ENCODE measurements at regions not wholly inside any gene's neighbourhood (a gene's known extent, or its start where the extent isn't known, plus 50 kb on each side); places are given as distances from the start of the nearest gene placed in this dataset.
"Not testable (repeated sequence)": the region's sequence is repeated elsewhere in the genome, so short reads cannot be mapped to it uniquely, and the experiment has no call there.

GRCh38 chr2:87199228-87199627 is 177.6 kb upstream of the PLGLB1 start:
- H3K4me1 ChIP-seq (ENCODE audit: insufficient read depth); H3F3A ChIP-seq (ENCODE audit: insufficient read depth); H3K9ac ChIP-seq; H3K4me2 ChIP-seq (ENCODE audit: unreplicated experiment); H3K4me3 ChIP-seq; in situ Hi-C loops (cut with MboI); H3K27ac ChIP-seq; H4K20me1 ChIP-seq (ENCODE audit: insufficient read depth); H2AFZ ChIP-seq; H3K27me3 ChIP-seq (replicated peaks; ENCODE audit: insufficient read depth); H3K9me3 ChIP-seq (ENCODE audit: low read depth); H3K9me2 ChIP-seq (ENCODE audit: insufficient read depth); DNase-seq; H3K79me2 ChIP-seq (ENCODE audit: insufficient read depth); H3K36me3 ChIP-seq (ENCODE audit: low read depth): not testable (repeated sequence)
- 98 to 100% methylated on average over 3 of the region's 9 CpGs for WGBS, 2 experiments (ENCODE audit: low coverage in 1 of 2, low lambda C conversion rate in 2 of 2, missing lambda C conversion rate in 2 of 2)

DNA sequence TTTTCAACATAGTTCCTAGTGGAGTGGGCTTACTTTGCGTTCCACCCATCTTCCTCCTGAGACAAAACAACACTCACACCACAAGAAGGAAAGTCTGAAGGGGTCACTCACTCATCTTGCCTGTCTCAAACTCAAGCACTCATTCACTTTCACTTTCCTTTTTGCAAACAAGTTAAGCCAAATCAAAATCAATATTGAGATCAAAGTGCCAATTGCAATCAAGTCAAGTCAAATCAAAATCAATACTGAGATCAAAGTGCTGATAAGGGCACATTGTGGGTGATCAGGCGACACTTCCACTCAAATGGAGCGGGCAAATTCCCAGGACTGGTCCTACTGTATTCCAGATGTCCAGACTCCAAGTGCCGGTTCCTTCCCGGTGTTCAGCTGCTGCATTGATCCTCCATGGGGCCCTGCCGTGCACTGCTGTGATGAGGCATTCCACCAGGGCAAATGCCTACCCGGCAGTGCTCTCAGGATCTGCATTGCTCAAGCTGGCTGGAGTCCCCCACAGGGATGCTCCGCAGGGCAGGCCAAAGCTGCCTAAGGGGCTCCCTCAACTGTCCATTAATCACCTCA is 183.0 kb upstream of the PLGLB1 start:
- H3K9ac ChIP-seq; H3K36me3 ChIP-seq (ENCODE audit: low read depth); DNase-seq; H3K4me3 ChIP-seq; H3K9me2 ChIP-seq (ENCODE audit: insufficient read depth); H3K27ac ChIP-seq; in situ Hi-C loops (cut with MboI); H3F3A ChIP-seq (ENCODE audit: insufficient read depth); H3K4me1 ChIP-seq (ENCODE audit: insufficient read depth); H2AFZ ChIP-seq; H4K20me1 ChIP-seq (ENCODE audit: insufficient read depth); H3K4me2 ChIP-seq (ENCODE audit: unreplicated experiment); H3K9me3 ChIP-seq (ENCODE audit: low read depth); H3K27me3 ChIP-seq (replicated peaks; ENCODE audit: insufficient read depth); H3K79me2 ChIP-seq (ENCODE audit: insufficient read depth): not testable (repeated sequence)
- WGBS, 2 experiments (ENCODE audit: low coverage in 1 of 2, low lambda C conversion rate in 2 of 2, missing lambda C conversion rate in 2 of 2) = 17 to 44% methylated on average over 2 to 3 of the region's 8 CpGs

- H2AFZ ChIP-seq; in situ Hi-C loops (cut with MboI); H4K20me1 ChIP-seq (ENCODE audit: insufficient read depth); H3K4me2 ChIP-seq (ENCODE audit: unreplicated experiment); H3K79me2 ChIP-seq (ENCODE audit: insufficient read depth); H3K9ac ChIP-seq; H3K27me3 ChIP-seq (replicated peaks; ENCODE audit: insufficient read depth); H3K27ac ChIP-seq; H3F3A ChIP-seq (ENCODE audit: insufficient read depth); H3K9me2 ChIP-seq (ENCODE audit: insufficient read depth); H3K4me1 ChIP-seq (ENCODE audit: insufficient read depth); H3K4me3 ChIP-seq; DNase-seq; H3K9me3 ChIP-seq (ENCODE audit: low read depth); H3K36me3 ChIP-seq (ENCODE audit: low read depth): not testable (repeated sequence)
- 20 to 39% methylated on average over 2 of the region's 3 CpGs for WGBS, 2 experiments (ENCODE audit: low coverage in 1 of 2, low lambda C conversion rate in 2 of 2, missing lambda C conversion rate in 2 of 2)
Observed at GRCh38 chr2:87212938-87213337, 191.3 kb upstream of the PLGLB1 start.

DNA sequence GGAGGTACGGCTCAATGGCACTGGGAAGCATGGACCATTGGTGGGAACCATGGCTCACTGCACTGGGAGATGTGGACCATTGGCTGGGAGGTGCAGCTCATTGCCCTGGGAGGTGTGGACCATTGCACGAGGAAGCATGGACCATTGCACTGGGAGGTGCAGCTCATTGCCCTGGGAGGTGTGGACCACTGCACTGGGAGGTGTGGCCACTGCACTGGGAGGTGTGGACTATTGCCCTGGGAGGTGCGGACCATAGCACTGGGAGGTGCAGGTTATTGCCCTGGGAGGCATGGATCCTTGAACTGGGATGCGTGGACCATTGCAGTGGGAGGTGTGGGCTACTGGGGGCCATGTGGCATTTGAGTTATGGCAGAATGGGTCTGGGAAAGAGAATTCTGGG is 195.4 kb upstream of the PLGLB1 start:
- H3K36me3 ChIP-seq (ENCODE audit: low read depth); H3K4me3 ChIP-seq; in situ Hi-C loops (cut with MboI); H3K27me3 ChIP-seq (replicated peaks; ENCODE audit: insufficient read depth); H4K20me1 ChIP-seq (ENCODE audit: insufficient read depth); H3K9ac ChIP-seq; H2AFZ ChIP-seq; H3K4me2 ChIP-seq (ENCODE audit: unreplicated experiment); H3K4me1 ChIP-seq (ENCODE audit: insufficient read depth); H3F3A ChIP-seq (ENCODE audit: insufficient read depth); H3K79me2 ChIP-seq (ENCODE audit: insufficient read depth); H3K27ac ChIP-seq; H3K9me2 ChIP-seq (ENCODE audit: insufficient read depth); DNase-seq; H3K9me3 ChIP-seq (ENCODE audit: low read depth): not testable (repeated sequence)
- 68 to 83% methylated on average over 2 of the region's 4 CpGs for WGBS, 2 experiments (ENCODE audit: low coverage in 1 of 2, low lambda C conversion rate in 2 of 2, missing lambda C conversion rate in 2 of 2)

- in situ Hi-C loops (cut with MboI); DNase-seq; H3K27ac ChIP-seq; H3K9ac ChIP-seq; H3K27me3 ChIP-seq (replicated peaks; ENCODE audit: insufficient read depth); H3K4me3 ChIP-seq; H2AFZ ChIP-seq; H4K20me1 ChIP-seq (ENCODE audit: insufficient read depth); H3K4me2 ChIP-seq (ENCODE audit: unreplicated experiment); H3K4me1 ChIP-seq (ENCODE audit: insufficient read depth); H3K9me3 ChIP-seq (ENCODE audit: low read depth); H3F3A ChIP-seq (ENCODE audit: insufficient read depth); H3K79me2 ChIP-seq (ENCODE audit: insufficient read depth); H3K36me3 ChIP-seq (ENCODE audit: low read depth); H3K9me2 ChIP-seq (ENCODE audit: insufficient read depth): not testable (repeated sequence)
- 11 to 17% methylated on average over 9 to 15 of the region's 21 CpGs for WGBS, 2 experiments (ENCODE audit: low coverage in 1 of 2, low lambda C conversion rate in 2 of 2, missing lambda C conversion rate in 2 of 2)
Observed at GRCh38 chr2:87217741-87218410, 196.2 kb upstream of the PLGLB1 start.

DNA sequence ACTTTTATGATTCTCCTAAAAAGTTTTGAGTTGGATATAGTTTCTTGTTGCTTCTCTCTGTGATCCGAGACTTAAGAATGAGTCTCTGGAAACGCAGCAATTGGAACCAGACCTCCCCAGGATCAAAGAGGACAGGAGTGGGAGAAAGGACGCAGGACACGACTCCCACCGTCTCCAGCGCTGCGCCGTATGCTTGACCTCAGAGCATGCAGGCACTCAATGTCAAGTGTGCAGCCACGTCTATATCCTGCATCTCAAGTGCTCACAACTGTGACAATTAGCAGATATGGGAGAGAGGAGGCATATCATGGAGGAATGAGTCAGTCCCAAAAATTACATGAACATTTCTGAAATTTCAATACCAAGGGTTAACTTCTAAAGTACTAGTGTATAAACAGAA is 199.0 kb upstream of the PLGLB1 start:
- DNase-seq; H3K27me3 ChIP-seq (replicated peaks; ENCODE audit: insufficient read depth); H3K36me3 ChIP-seq (ENCODE audit: low read depth); H3K9me2 ChIP-seq (ENCODE audit: insufficient read depth); H3K9me3 ChIP-seq (ENCODE audit: low read depth); H3K4me3 ChIP-seq; H3K27ac ChIP-seq; H3K9ac ChIP-seq; H4K20me1 ChIP-seq (ENCODE audit: insufficient read depth); H2AFZ ChIP-seq; H3F3A ChIP-seq (ENCODE audit: insufficient read depth); H3K4me2 ChIP-seq (ENCODE audit: unreplicated experiment); H3K79me2 ChIP-seq (ENCODE audit: insufficient read depth); in situ Hi-C loops (cut with MboI): not testable (repeated sequence)
- WGBS, 2 experiments (ENCODE audit: low coverage in 1 of 2, low lambda C conversion rate in 2 of 2, missing lambda C conversion rate in 2 of 2) = 24 to 31% methylated on average over 9 of the region's 9 CpGs
- peaks cover 10% of the 10 kb centered on the region; the same call in 1 of the 2 replicates for H3K4me1 ChIP-seq (ENCODE audit: insufficient read depth)

GRCh38 chr2:87222131-87222530 is 200.5 kb upstream of the PLGLB1 start:
- H3K4me2 ChIP-seq (ENCODE audit: unreplicated experiment); in situ Hi-C loops (cut with MboI); H3K27ac ChIP-seq; H3K27me3 ChIP-seq (replicated peaks; ENCODE audit: insufficient read depth); H3K9me3 ChIP-seq (ENCODE audit: low read depth); H4K20me1 ChIP-seq (ENCODE audit: insufficient read depth); H2AFZ ChIP-seq; H3K4me3 ChIP-seq; H3K9ac ChIP-seq; H3K36me3 ChIP-seq (ENCODE audit: low read depth); H3F3A ChIP-seq (ENCODE audit: insufficient read depth); H3K9me2 ChIP-seq (ENCODE audit: insufficient read depth); H3K79me2 ChIP-seq (ENCODE audit: insufficient read depth): not testable (repeated sequence)
- peaks cover 10% of the 10 kb centered on the region; the same call in 1 of the 2 replicates for H3K4me1 ChIP-seq (ENCODE audit: insufficient read depth)
- WGBS, 2 experiments (ENCODE audit: low coverage in 1 of 2, low lambda C conversion rate in 2 of 2, missing lambda C conversion rate in 2 of 2) = 61 to 68% methylated on average over 7 of the region's 7 CpGs
- peak; percentile 75 for DNase-seq

DNA sequence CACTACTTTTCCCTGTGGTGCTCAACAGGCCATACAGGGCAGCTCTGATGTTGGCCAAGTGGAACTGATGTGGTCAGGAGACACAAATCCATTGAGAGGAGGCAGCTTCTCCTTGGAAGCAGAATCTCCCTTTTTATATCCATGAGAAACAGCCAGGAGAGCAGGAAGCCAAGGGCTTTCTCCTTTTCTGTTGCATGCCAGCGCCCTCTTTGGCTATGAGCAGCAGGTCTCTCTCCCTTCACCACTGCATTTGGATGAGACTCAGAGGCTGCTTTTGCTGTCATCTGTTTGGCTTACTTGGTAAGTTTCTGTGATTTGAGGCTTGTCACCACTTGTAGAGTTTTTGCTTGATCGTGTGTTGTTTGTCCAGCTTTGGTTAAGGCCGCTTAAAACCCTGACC is 202.2 kb upstream of the PLGLB1 start:
- H4K20me1 ChIP-seq (ENCODE audit: insufficient read depth) = not testable (repeated sequence)
- 15 to 33% methylated on average over 2 of the region's 3 CpGs for WGBS, 2 experiments (ENCODE audit: low coverage in 1 of 2, low lambda C conversion rate in 2 of 2, missing lambda C conversion rate in 2 of 2)

More for the DNA sequence above, 202.2 kb upstream of the PLGLB1 start:
- H3K4me2 ChIP-seq (ENCODE audit: unreplicated experiment); H3K36me3 ChIP-seq (ENCODE audit: low read depth); H3F3A ChIP-seq (ENCODE audit: insufficient read depth); H3K27ac ChIP-seq; H3K9me2 ChIP-seq (ENCODE audit: insufficient read depth); H3K9ac ChIP-seq; DNase-seq; H3K4me3 ChIP-seq; H2AFZ ChIP-seq; H3K79me2 ChIP-seq (ENCODE audit: insufficient read depth); H3K9me3 ChIP-seq (ENCODE audit: low read depth); H3K27me3 ChIP-seq (replicated peaks; ENCODE audit: insufficient read depth); in situ Hi-C loops (cut with MboI): not testable (repeated sequence)
- peaks cover 10% of the 10 kb centered on the region; the same call in 1 of the 2 replicates for H3K4me1 ChIP-seq (ENCODE audit: insufficient read depth)
